Suprapubic skin (tissue), 4 donors: ENCODE measurements at regions not wholly inside any gene's neighbourhood (a gene's known extent, or its start where the extent isn't known, plus 50 kb on each side); places are given as distances from the start of the nearest gene placed in this dataset.
A peak's percentile ranks its signal among the peaks of the same experiment; 100 is the strongest.

Source experiments
- DNase-seq, 2 donors: peaks; one replicate each; pipeline ENCODE4 v3.0.0-alpha.2; 2019; ENCODE audit warnings: low spot score in 2 of 2
- H3K27ac ChIP-seq: fragments of 200-600 bp; sonication (generic); one replicate; pipeline ENCODE4 v1.5.1; 2019
- H3K27me3 ChIP-seq: fragments of 200-600 bp; sonication (generic); one replicate; pipeline ENCODE4 v1.5.1; 2019
- H3K36me3 ChIP-seq: fragments of 200-600 bp; sonication (generic); one replicate; pipeline ENCODE4 v1.5.1; 2019
- H3K4me1 ChIP-seq: fragments of 200-600 bp; sonication (generic); one replicate; pipeline ENCODE4 v1.5.1; 2019
- H3K4me3 ChIP-seq: fragments of 200-600 bp; sonication (generic); one replicate; pipeline ENCODE4 v1.5.1; 2019; ENCODE audit warnings: mild to moderate bottlenecking
- H3K9me3 ChIP-seq: fragments of 200-600 bp; sonication (generic); one replicate; pipeline ENCODE4 v1.5.1; 2019
- EP300 ChIP-seq: sonication (generic); formaldehyde crosslinking; IDR thresholded peaks from one replicate; pipeline ENCODE4 v1.6.1; 2017; ENCODE audit warnings: antibody characterized with exemption
- POLR2A ChIP-seq, 2 donors: fragments of 450-650 bp; IDR thresholded peaks; one replicate each; pipeline ENCODE4 v1.6.1; 2017; ENCODE audit warnings: antibody characterized with exemption in 2 of 2, mild to moderate bottlenecking in 2 of 2, moderate library complexity in 2 of 2
- POLR2AphosphoS5 ChIP-seq, 3 donors: sonication (generic); formaldehyde crosslinking; IDR thresholded peaks; one replicate each; pipeline ENCODE4 v1.6.1; 2017; ENCODE audit warnings: antibody characterized with exemption in 3 of 3
- WGBS: methylation state at CpG from one replicate; pipeline ENCODE4 v1.1.5; 2018; 5-methylcytosine and 5-hydroxymethylcytosine counted together
- TF ChIP-seq, protein P1 (sequence below), 2 donors: fragments of 200-600 bp in 1 of 2; fragments of 450-650 bp in 1 of 2; sonication (generic) in 1 of 2; IDR thresholded peaks; one replicate each; pipeline ENCODE4 v1.5.1; 2016 to 2019; ENCODE audit warnings: antibody characterized with exemption in 2 of 2, mild to moderate bottlenecking in 1 of 2, moderate library complexity in 1 of 2

- WGBS = 65% methylated on average over 6 of the region's 6 CpGs
- no peak for DNase-seq
- H3K4me1 ChIP-seq = peaks cover 25% of the 10 kb centered on the region
- no peak for TF ChIP-seq POLR2A (IDR thresholded peaks at IDR 0.05)
- TF ChIP-seq POLR2AphosphoS5 (IDR thresholded peaks at IDR 0.05) = no peak
- TF ChIP-seq EP300 = no peak
- TF ChIP-seq, protein P1, sequence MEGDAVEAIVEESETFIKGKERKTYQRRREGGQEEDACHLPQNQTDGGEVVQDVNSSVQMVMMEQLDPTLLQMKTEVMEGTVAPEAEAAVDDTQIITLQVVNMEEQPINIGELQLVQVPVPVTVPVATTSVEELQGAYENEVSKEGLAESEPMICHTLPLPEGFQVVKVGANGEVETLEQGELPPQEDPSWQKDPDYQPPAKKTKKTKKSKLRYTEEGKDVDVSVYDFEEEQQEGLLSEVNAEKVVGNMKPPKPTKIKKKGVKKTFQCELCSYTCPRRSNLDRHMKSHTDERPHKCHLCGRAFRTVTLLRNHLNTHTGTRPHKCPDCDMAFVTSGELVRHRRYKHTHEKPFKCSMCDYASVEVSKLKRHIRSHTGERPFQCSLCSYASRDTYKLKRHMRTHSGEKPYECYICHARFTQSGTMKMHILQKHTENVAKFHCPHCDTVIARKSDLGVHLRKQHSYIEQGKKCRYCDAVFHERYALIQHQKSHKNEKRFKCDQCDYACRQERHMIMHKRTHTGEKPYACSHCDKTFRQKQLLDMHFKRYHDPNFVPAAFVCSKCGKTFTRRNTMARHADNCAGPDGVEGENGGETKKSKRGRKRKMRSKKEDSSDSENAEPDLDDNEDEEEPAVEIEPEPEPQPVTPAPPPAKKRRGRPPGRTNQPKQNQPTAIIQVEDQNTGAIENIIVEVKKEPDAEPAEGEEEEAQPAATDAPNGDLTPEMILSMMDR (IDR thresholded peaks at IDR 0.05) = no peak
- no peaks in the 10 kb centered on the region for H3K9me3 ChIP-seq
- H3K4me3 ChIP-seq = no peak overlapping the region
- H3K27ac ChIP-seq = no peak overlapping the region
- no peaks in the 10 kb centered on the region for H3K36me3 ChIP-seq
- H3K27me3 ChIP-seq = no peaks in the 10 kb centered on the region
Measured at GRCh38 chr13:40438022-40438680, 228.3 kb downstream of the FOXO1 start.

- H3K4me1 ChIP-seq = peaks cover 25% of the 10 kb centered on the region
- no peak for TF ChIP-seq POLR2AphosphoS5 (IDR thresholded peaks at IDR 0.05)
- TF ChIP-seq, protein P1 (IDR thresholded peaks at IDR 0.05) = no peak
- no peak for TF ChIP-seq POLR2A (IDR thresholded peaks at IDR 0.05)
- no peak for TF ChIP-seq EP300
- peak overlapping the region; percentile 65 for H3K27ac ChIP-seq
- WGBS = 62% methylated on average over 12 of the region's 12 CpGs
- H3K36me3 ChIP-seq = no peaks in the 10 kb centered on the region
- H3K4me3 ChIP-seq = peak overlapping the region; percentile 10
- no peaks in the 10 kb centered on the region for H3K9me3 ChIP-seq
- H3K27me3 ChIP-seq = no peaks in the 10 kb centered on the region
- no peak for DNase-seq
Measured at GRCh38 chr13:40438999-40439797, 227.2 kb downstream of the FOXO1 start.

GRCh38 chr13:40439928-40440327 is 226.5 kb downstream of the FOXO1 start:
- Histone ChIP-seq H3K27me3 (no peaks in the 10 kb centered on the region), H3K9me3 (no peaks in the 10 kb centered on the region), H3K4me3 (no peak overlapping the region), H3K4me1 (peaks cover 25% of the 10 kb centered on the region), H3K36me3 (no peaks in the 10 kb centered on the region), H3K27ac (peak overlapping the region; percentile 65)
- DNase-seq = no peak
- TF ChIP-seq, protein P1 (IDR thresholded peaks at IDR 0.05) = no peak

DNA sequence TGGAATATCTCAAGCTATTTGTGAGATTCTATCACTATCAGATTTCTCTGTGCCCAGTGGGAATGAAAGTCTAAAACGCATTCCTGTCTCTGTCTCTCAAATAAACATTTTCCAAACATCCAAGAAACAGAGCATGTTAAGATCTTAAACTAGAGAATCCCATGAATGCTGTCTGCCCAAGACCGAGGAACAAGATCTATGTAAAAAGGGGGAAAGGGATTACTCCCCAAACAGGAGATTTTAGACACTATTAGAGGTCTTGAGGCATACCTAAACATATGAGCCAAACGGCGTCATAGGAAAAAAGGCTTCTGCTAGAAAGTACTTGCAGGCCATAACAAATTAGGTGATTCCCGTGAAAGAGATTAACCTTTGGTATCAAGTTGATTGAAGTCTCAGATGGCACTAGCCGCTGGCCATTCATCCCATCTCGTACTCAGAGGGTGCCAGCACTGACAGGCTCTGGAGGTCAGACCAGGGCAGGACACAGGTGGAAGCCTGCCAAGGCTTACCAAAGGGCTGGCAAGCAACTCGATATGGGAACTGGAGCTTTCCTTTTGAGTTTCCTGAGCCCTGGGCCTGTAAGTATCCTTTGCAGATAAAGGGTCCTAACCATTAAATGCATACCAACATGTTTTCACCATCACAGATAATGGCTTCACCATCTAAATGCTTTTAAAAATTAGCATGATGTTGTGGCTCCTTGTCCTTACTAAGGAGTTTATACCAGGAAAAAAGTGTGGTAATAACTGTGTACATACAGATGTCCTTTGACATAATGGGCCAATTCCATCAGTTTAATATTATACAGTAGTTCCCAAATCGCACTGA is 225.2 kb downstream of the FOXO1 start:
- Histone ChIP-seq H3K27ac (peak overlapping the region; percentile 33), H3K27me3 (no peaks in the 10 kb centered on the region), H3K9me3 (no peaks in the 10 kb centered on the region), H3K36me3 (no peaks in the 10 kb centered on the region), H3K4me1 (peaks cover 25% of the 10 kb centered on the region), H3K4me3 (no peak overlapping the region)
- no peak for TF ChIP-seq EP300
- WGBS = 51% methylated on average over 9 of the region's 9 CpGs
- peak in 1 of 2 donors; percentile 79 for DNase-seq

- peaks cover 25% of the 10 kb centered on the region for H3K4me1 ChIP-seq
- TF ChIP-seq POLR2AphosphoS5 (IDR thresholded peaks at IDR 0.05) = no peak
- no peak for TF ChIP-seq EP300
- no peak for TF ChIP-seq POLR2A (IDR thresholded peaks at IDR 0.05)
- TF ChIP-seq, protein P1 (IDR thresholded peaks at IDR 0.05) = no peak
- WGBS = 86% methylated on average over 5 of the region's 5 CpGs
- H3K36me3 ChIP-seq = no peaks in the 10 kb centered on the region
- H3K4me3 ChIP-seq = no peak overlapping the region
- no peaks in the 10 kb centered on the region for H3K27me3 ChIP-seq
- H3K27ac ChIP-seq = no peak overlapping the region
- DNase-seq = no peak
- no peaks in the 10 kb centered on the region for H3K9me3 ChIP-seq
Measured at GRCh38 chr13:40442231-40442630, 224.2 kb downstream of the FOXO1 start.
